ENCODE measurements at regions not wholly inside any gene's neighbourhood (a gene's known extent, or its start where the extent isn't known, plus 50 kb on each side); places are given as distances from the start of the nearest gene placed in this dataset.

DNA sequence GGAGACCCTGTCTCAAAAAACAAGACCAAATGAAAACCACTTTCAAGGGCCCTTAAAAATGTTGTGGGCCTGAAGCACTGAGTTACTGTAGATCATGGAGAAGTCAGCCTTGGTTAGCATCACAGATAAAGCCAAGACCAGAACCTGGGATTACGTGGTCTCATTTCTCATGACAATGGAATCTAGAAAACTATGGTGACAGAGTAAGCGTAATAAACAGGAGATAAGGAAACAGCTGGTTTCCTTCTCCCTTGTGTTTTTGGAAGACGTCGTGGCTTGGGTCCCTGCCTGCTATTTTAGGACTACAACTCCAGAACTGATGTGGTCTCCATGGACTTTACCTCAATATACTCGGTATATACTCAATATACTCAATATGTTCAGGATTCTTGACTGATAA lies 180.7 kb upstream of the ZFHX3 start:
- Histone ChIP-seq H3K27me3 (ENCODE audit: insufficient read depth, poor library complexity, severe bottlenecking) (peaks cover 6% of the 10 kb centered on the region), H3K27ac (ENCODE audit: poor library complexity, severe bottlenecking) (no peak overlapping the region), H3K9me3 (ENCODE audit: severe bottlenecking) (no peaks in the 10 kb centered on the region), H3K36me3 (ENCODE audit: low read depth) (no peaks in the 10 kb centered on the region), H3K4me1 (ENCODE audit: insufficient read depth, poor library complexity, severe bottlenecking) (peaks cover 8% of the 10 kb centered on the region), H3K4me3 (ENCODE audit: severe bottlenecking) (no peak overlapping the region)
- DNase-seq (ENCODE audit: low spot score): no peak
- no peak for ATAC-seq (ENCODE audit: low read depth)
- no peak for TF ChIP-seq CTCF (IDR thresholded peaks at IDR 0.05; ENCODE audit: poor library complexity, severe bottlenecking)

DNA sequence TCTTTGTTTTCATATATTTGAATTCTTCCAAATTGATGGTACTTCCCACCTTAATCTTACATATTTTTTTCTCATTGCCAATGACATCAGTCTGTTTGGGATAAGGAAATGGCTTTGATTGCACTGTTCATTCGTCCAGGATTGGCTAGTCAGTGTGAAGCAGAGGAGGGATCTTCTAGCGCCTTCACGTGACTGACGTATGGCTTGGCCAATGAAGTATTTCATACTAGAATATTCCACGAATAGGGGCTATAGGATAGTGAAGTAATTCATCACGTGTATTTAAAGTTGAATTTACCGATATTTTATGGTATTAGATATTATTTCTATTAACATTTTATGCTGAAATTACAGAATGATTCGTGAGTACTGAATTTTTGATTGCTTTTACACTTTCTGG lies 178.7 kb upstream of the ZFHX3 start:
- no peak overlapping the region for H3K4me3 ChIP-seq (ENCODE audit: severe bottlenecking)
- no peaks in the 10 kb centered on the region for H3K9me3 ChIP-seq (ENCODE audit: severe bottlenecking)
- DNase-seq (ENCODE audit: low spot score): no peak
- no peaks in the 10 kb centered on the region for H3K36me3 ChIP-seq (ENCODE audit: low read depth)
- no peaks in the 10 kb centered on the region for H3K4me1 ChIP-seq (ENCODE audit: insufficient read depth, poor library complexity, severe bottlenecking)
- no peak overlapping the region for H3K27ac ChIP-seq (ENCODE audit: poor library complexity, severe bottlenecking)
- peaks cover 2% of the 10 kb centered on the region for H3K27me3 ChIP-seq (ENCODE audit: insufficient read depth, poor library complexity, severe bottlenecking)
- no peak for ATAC-seq (ENCODE audit: low read depth)
- no peak for TF ChIP-seq CTCF (IDR thresholded peaks at IDR 0.05; ENCODE audit: poor library complexity, severe bottlenecking)

GRCh38 chr16:73225983-73226382 lies 178.1 kb upstream of the ZFHX3 start:
- no peak for TF ChIP-seq CTCF (IDR thresholded peaks at IDR 0.05; ENCODE audit: poor library complexity, severe bottlenecking)
- no peaks in the 10 kb centered on the region for H3K36me3 ChIP-seq (ENCODE audit: low read depth)
- H3K27me3 ChIP-seq (ENCODE audit: insufficient read depth, poor library complexity, severe bottlenecking): peaks cover 2% of the 10 kb centered on the region
- ATAC-seq (ENCODE audit: low read depth) (no peak), DNase-seq (ENCODE audit: low spot score) (no peak)
- no peak overlapping the region for H3K4me3 ChIP-seq (ENCODE audit: severe bottlenecking)
- no peak overlapping the region for H3K27ac ChIP-seq (ENCODE audit: poor library complexity, severe bottlenecking)
- H3K9me3 ChIP-seq (ENCODE audit: severe bottlenecking): no peaks in the 10 kb centered on the region
- no peaks in the 10 kb centered on the region for H3K4me1 ChIP-seq (ENCODE audit: insufficient read depth, poor library complexity, severe bottlenecking)

DNA sequence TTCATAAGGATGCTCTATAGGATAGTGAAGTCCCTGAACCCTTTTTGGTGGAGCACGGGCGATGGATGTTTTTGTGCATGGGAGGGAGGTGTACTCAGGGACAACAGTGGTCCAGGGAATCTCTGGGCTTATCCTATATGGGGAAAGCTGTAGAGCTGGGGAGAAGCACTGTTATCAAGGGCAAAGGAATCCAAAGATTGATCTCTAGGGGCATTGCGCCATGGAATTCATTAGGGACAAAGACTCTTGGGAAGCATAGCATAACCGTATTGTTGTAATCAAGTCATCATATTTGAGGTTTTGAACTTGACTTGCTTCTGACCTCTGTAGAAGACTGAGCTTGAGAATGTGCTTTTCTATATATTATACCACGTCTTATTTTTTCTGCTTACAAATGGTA lies 172.9 kb upstream of the ZFHX3 start:
- no peak for TF ChIP-seq CTCF (IDR thresholded peaks at IDR 0.05; ENCODE audit: poor library complexity, severe bottlenecking)
- no peak for ATAC-seq (ENCODE audit: low read depth)
- Histone ChIP-seq H3K9me3 (ENCODE audit: severe bottlenecking) (no peaks in the 10 kb centered on the region), H3K27ac (ENCODE audit: poor library complexity, severe bottlenecking) (no peak overlapping the region), H3K4me1 (ENCODE audit: insufficient read depth, poor library complexity, severe bottlenecking) (no peaks in the 10 kb centered on the region), H3K4me3 (ENCODE audit: severe bottlenecking) (no peak overlapping the region), H3K36me3 (ENCODE audit: low read depth) (no peaks in the 10 kb centered on the region), H3K27me3 (ENCODE audit: insufficient read depth, poor library complexity, severe bottlenecking) (peaks cover 2% of the 10 kb centered on the region)
- DNase-seq (ENCODE audit: low spot score): no peak

- Histone ChIP-seq H3K9me3 (ENCODE audit: severe bottlenecking) (no peaks in the 10 kb centered on the region), H3K4me3 (ENCODE audit: severe bottlenecking) (no peak overlapping the region), H3K27ac (ENCODE audit: poor library complexity, severe bottlenecking) (no peak overlapping the region), H3K36me3 (ENCODE audit: low read depth) (no peaks in the 10 kb centered on the region), H3K4me1 (ENCODE audit: insufficient read depth, poor library complexity, severe bottlenecking) (no peaks in the 10 kb centered on the region), H3K27me3 (ENCODE audit: insufficient read depth, poor library complexity, severe bottlenecking) (peaks cover 2% of the 10 kb centered on the region)
- no peak for ATAC-seq (ENCODE audit: low read depth)
- TF ChIP-seq CTCF (IDR thresholded peaks at IDR 0.05; ENCODE audit: poor library complexity, severe bottlenecking): no peak
- no peak for DNase-seq (ENCODE audit: low spot score)
Measured at GRCh38 chr16:73219176-73219575, 171.2 kb upstream of the ZFHX3 start.
